ENCODE measurements at regions not wholly inside any gene's neighbourhood (a gene's known extent, or its start where the extent isn't known, plus 50 kb on each side); places are given as distances from the start of the nearest gene placed in this dataset.

DNA sequence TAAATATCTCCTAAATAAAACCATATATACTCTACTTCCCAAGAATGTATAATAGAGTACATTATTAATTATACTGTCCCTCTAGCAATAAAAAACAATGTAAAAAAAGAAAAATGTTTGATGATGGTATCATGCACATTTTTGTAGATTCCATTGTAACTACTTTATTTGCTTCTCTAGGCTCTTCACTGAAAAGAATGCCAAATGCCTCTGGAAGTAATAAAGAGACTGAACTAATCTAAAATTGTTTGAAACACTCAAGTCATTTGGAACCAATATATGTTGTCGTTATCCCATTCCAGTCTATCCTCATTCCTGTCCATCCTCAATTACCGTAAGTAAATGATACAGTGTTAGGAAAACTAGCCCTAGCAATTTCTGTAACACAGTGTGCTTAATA lies 233.6 kb downstream of the C12orf50 start:
- H3K4me3 ChIP-seq (ENCODE audit: low read depth, low read length): no peak overlapping the region
- TF ChIP-seq, protein P1, sequence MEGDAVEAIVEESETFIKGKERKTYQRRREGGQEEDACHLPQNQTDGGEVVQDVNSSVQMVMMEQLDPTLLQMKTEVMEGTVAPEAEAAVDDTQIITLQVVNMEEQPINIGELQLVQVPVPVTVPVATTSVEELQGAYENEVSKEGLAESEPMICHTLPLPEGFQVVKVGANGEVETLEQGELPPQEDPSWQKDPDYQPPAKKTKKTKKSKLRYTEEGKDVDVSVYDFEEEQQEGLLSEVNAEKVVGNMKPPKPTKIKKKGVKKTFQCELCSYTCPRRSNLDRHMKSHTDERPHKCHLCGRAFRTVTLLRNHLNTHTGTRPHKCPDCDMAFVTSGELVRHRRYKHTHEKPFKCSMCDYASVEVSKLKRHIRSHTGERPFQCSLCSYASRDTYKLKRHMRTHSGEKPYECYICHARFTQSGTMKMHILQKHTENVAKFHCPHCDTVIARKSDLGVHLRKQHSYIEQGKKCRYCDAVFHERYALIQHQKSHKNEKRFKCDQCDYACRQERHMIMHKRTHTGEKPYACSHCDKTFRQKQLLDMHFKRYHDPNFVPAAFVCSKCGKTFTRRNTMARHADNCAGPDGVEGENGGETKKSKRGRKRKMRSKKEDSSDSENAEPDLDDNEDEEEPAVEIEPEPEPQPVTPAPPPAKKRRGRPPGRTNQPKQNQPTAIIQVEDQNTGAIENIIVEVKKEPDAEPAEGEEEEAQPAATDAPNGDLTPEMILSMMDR (IDR thresholded peaks at IDR 0.05; ENCODE audit: borderline replicate concordance, insufficient read depth, low read depth, low read length): no peak

DNA sequence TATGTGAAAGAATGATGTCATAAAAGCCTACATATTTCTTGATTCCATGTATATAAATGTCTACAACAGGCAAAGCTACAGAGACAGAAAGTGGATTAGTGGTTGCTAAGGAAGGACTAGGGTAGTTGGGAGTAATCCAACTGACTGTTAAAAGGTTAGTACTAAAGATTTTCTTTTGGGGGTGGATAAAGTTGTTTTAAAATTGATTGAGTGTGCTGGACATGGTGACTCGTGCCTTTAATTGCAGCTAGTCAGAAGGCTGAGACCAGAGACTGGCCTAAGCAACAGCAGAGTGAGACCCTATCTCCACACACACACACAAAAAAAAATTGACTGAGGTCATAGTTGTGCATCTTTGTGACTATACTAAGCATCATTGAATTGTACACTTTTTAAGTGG lies 234.3 kb downstream of the C12orf50 start:
- TF ChIP-seq, protein P1 (IDR thresholded peaks at IDR 0.05; ENCODE audit: borderline replicate concordance, insufficient read depth, low read depth, low read length): no peak
- no peak overlapping the region for H3K4me3 ChIP-seq (ENCODE audit: low read depth, low read length)

DNA sequence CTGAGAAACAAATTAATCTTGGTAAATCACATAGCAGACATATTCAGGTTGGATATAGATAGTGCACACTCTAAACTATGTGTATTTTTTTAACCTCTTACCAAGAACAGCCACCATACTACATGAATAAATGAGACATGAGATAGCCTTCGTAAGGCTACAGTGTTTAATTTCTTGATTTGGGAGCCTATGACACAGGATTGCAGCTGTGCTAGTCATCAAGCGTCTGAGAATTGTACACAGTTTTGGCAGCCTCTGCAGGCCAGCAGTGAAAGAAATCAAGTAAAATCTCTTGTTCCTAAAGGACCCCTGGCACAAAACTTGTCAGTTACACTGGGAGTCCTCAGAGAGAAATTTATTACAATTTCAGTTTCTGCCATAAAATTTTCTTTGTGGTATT lies 236.1 kb downstream of the C12orf50 start:
- H3K4me3 ChIP-seq (ENCODE audit: low read depth, low read length): no peak overlapping the region
- TF ChIP-seq, protein P1 (IDR thresholded peaks at IDR 0.05; ENCODE audit: borderline replicate concordance, insufficient read depth, low read depth, low read length): no peak

DNA sequence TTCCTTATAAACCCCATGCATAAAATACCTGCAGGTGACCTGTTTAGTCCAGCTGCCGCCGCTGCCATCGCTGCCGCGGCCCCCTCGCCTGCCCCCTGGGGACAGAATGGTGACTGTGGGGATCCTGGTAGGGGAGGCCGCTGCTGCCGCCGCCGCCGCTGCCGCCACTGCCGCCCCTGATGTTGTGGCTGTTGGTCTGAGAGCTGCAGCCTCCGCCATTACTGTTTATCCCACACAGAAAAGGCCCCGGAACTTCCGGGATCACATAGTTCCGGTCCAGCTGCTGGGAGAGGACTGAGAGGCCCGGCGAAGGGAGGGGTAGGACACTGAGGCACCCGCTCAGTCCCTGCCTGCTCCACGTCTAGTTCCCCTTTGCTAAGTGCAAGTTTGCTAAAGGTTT lies 244.9 kb downstream of the C12orf50 start:
- TF ChIP-seq, protein P1 (IDR thresholded peaks at IDR 0.05; ENCODE audit: borderline replicate concordance, insufficient read depth, low read depth, low read length): no peak
- no peak overlapping the region for H3K4me3 ChIP-seq (ENCODE audit: low read depth, low read length)

DNA sequence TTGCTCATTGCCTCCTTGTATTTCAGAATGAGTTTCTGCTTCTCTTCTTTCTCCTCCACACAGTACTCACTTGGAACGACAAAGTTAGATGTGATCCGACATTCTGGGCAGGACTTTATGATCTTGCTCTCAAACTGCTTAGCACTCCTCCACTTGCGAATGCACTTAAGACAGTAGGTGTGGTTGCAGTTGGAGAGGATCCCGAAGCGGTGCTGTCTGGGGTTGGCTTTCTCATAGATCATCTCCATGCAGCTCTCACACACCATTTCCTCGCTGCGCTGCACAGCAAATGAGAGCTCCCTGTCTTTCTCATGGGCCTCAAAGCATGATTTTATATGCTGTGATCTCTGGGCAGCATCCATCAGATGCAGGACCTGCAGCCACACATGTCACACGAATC lies 245.7 kb downstream of the C12orf50 start:
- H3K4me3 ChIP-seq (ENCODE audit: low read depth, low read length): no peak overlapping the region

DNA sequence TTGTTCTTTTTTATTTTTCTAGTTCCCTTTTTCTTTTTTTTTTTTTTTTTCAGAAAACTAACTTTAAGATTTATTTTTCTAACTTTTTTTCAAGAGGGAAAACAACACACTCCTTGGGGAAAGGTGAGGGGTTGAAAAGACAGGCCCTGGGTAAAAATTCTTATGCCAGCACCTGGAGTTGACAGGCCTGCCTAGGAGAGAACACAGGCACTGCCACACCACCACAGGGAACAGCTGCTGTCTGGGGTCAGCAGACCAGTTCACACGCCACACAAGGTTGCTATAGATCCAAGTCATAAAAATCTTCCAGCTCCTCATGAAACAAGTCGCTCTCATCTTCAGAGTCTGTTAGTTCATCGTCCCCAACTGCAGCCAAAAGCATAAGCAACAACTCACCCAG lies 246.4 kb downstream of the C12orf50 start:
- no peak overlapping the region for H3K4me3 ChIP-seq (ENCODE audit: low read depth, low read length)
- TF ChIP-seq, protein P1 (IDR thresholded peaks at IDR 0.05; ENCODE audit: borderline replicate concordance, insufficient read depth, low read depth, low read length): no peak

More for the DNA sequence above, 245.7 kb downstream of the C12orf50 start:
- TF ChIP-seq, protein P1 (IDR thresholded peaks at IDR 0.05; ENCODE audit: borderline replicate concordance, insufficient read depth, low read depth, low read length): no peak

DNA sequence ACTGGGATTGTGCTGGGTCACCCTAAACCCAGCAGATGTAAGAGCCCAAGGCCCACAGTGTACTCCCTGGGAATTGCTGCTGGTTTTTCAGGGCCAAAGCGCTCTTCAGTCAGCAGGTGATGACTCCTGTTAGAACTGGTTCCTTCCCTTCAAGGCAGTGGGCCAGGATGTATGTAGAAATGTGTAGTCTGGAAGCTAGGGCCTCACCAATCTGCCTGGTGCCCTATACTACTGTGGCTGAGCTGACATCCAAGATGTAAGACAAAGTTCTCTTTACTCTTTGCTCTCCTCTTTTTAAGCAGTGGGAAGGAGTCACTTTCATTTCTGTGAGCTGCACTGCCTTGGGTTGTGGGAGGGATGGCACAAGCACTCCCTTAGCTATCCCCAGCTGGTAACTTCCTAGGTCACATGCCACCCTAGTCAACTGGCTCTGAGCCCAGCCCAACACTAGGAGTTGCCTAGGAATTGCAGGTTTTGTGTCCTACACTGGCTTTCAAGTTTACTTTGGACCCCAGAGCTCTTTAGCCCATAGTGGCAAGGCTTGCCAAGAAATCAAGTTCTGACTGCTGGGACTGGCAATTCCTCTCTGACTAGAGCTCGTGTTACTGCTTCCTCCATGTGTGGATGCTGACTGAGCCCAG lies 249.2 kb downstream of the C12orf50 start:
- no peak overlapping the region for H3K4me3 ChIP-seq (ENCODE audit: low read depth, low read length)
- TF ChIP-seq, protein P1 (IDR thresholded peaks at IDR 0.05; ENCODE audit: borderline replicate concordance, insufficient read depth, low read depth, low read length): no peak

All from GM12875 (cell line).